Kidney (tissue), 13 donors: ENCODE measurements at regions not wholly inside any gene's neighbourhood (a gene's known extent, or its start where the extent isn't known, plus 50 kb on each side); places are given as distances from the start of the nearest gene placed in this dataset.

Experiments
- DNase-seq, 5 donors: peaks; one replicate each; pipeline ENCODE4 v3.0.0-alpha.2; 2013 to 2020
- FAIRE-seq: peaks from 2 replicates; lab custom pipeline; 2012; peaks lifted over from hg19 to GRCh38; lab: Jason Lieb, UNC
- H3K27ac ChIP-seq, 2 donors: one replicate each; pipeline ENCODE4 v1.7.0; 2013; ENCODE audit warnings: low read depth in 2 of 2, low read length in 2 of 2, inconsistent platforms in 1 of 2
- H3K27me3 ChIP-seq: one replicate; pipeline ENCODE4 v1.7.1; 2013; ENCODE audit warnings: low read length, inconsistent platforms; ENCODE audit not compliant: control insufficient read depth, insufficient read depth
- H3K36me3 ChIP-seq, 3 donors: one replicate each; pipeline versions ENCODE4 v1.7.0 to v1.7.1; 2013; ENCODE audit warnings: low read length in 3 of 3, control low read depth in 1 of 3, inconsistent platforms in 1 of 3; ENCODE audit not compliant: insufficient read depth in 3 of 3, control insufficient read depth in 2 of 3
- H3K4me1 ChIP-seq, 3 donors: one replicate each; pipeline versions ENCODE4 v1.7.0 to v1.7.1; 2013; ENCODE audit warnings: low read length in 3 of 3, inconsistent platforms in 1 of 3, low read depth in 1 of 3; ENCODE audit not compliant: control insufficient read depth in 2 of 3, insufficient read depth in 2 of 3
- H3K4me3 ChIP-seq, 3 donors: one replicate each; pipeline versions ENCODE4 v1.7.0 to v1.8.1; 2013; ENCODE audit warnings: low read length in 3 of 3, control low read depth in 1 of 3, inconsistent platforms in 1 of 3
- H3K9ac ChIP-seq, 3 donors: one replicate each; pipeline versions ENCODE4 v1.7.0 to v1.7.1; 2013; ENCODE audit warnings: low read length in 3 of 3, control low read depth in 1 of 3, inconsistent platforms in 1 of 3
- H3K9me3 ChIP-seq, 3 donors: one replicate each; pipeline versions ENCODE4 v1.7.0 to v1.7.1; 2013; ENCODE audit warnings: low read length in 3 of 3, control low read depth in 1 of 3, inconsistent platforms in 1 of 3; ENCODE audit not compliant: control insufficient read depth in 2 of 3, insufficient read depth in 1 of 3
- intact Hi-C: fragments of 100-400 bp; cut with DNase I; formaldehyde crosslinking; loops from one replicate; pipeline ENCODE4 v1.11.1; 2022
- TF ChIP-seq, protein P1 (sequence below): IDR thresholded peaks from 3 replicates; pipeline ENCODE4 v1.5.1; 2012; ENCODE audit warnings: mild to moderate bottlenecking, moderate library complexity, borderline replicate concordance; ENCODE audit not compliant: insufficient read depth; ENCODE audit errors: extremely low read depth
- donor health status: control.
- donor health status: control.
- donor health status: control.
- donor health status: control.
- donor health status: control.
- donor health status: DM: yes; HTN: yes; CAD: no.
- donor health status: Normal renal cell carcinoma (clear cell type).

DNA sequence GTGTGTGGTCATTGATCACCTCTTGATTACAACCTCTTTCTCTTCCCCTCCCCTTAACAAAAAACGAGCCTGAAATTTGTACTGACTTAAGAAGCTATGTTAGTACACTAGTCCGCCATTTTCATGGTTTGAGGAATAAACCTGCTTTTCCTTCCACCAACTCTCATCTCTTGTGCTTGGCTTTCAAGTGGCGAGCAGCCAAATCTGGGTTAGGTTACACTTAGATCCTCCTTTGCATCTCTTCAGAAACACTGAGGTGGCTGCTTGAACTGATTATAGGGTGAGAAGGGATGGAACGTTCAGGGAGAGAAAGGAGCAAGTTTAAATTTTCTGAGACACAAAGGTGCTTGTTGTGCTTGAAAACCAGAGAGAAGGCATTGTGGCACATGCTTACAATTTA is 2171.4 kb downstream of the LRRC4C start:
- intact Hi-C loops = no loop called here
- H3K9me3 ChIP-seq = no peaks in the 10 kb centered on the region
- TF ChIP-seq, protein P1, sequence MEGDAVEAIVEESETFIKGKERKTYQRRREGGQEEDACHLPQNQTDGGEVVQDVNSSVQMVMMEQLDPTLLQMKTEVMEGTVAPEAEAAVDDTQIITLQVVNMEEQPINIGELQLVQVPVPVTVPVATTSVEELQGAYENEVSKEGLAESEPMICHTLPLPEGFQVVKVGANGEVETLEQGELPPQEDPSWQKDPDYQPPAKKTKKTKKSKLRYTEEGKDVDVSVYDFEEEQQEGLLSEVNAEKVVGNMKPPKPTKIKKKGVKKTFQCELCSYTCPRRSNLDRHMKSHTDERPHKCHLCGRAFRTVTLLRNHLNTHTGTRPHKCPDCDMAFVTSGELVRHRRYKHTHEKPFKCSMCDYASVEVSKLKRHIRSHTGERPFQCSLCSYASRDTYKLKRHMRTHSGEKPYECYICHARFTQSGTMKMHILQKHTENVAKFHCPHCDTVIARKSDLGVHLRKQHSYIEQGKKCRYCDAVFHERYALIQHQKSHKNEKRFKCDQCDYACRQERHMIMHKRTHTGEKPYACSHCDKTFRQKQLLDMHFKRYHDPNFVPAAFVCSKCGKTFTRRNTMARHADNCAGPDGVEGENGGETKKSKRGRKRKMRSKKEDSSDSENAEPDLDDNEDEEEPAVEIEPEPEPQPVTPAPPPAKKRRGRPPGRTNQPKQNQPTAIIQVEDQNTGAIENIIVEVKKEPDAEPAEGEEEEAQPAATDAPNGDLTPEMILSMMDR = no peak
- no peaks in the 10 kb centered on the region for H3K4me1 ChIP-seq
- no peaks in the 10 kb centered on the region for H3K27me3 ChIP-seq
- no peak overlapping the region for H3K9ac ChIP-seq
- no peak overlapping the region for H3K27ac ChIP-seq
- DNase-seq (no peak), FAIRE-seq (no peak)
- no peaks in the 10 kb centered on the region for H3K36me3 ChIP-seq
- no peak overlapping the region for H3K4me3 ChIP-seq

DNA sequence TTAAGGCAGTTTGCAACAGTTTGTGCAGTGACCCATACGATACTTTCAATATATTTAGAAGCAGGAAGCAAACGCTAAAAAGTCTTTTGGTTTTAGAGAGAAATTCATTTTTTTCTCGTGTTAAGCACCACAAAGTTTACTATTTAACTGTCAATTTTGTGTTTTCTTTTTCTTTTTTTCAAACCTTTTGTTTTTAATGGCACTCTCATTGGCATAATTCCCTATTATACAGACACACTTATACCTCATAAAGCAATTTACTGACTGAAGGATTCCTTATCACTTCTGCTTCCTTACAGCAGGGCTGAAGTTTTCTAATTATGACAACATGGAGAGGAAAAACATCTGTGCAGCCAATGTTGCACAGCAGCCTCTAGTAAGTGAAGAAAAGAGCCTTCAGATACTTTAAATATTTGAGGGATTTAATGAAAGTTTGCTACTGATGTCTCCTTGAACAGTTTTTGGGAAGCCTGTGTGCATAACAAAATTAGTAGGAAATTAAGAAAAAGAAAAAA is 2191.2 kb downstream of the LRRC4C start:
- intact Hi-C loops = no loop called here
- FAIRE-seq (no peak), DNase-seq (peak in 2 of 5 donors; percentile 32 to 63)
- Histone ChIP-seq H3K9me3 (no peaks in the 10 kb centered on the region), H3K27ac (no peak overlapping the region), H3K27me3 (no peaks in the 10 kb centered on the region), H3K4me3 (peak overlapping the region in 1 of 3 donors; percentile 43), H3K4me1 (no peaks in the 10 kb centered on the region), H3K9ac (no peak overlapping the region), H3K36me3 (no peaks in the 10 kb centered on the region)
- TF ChIP-seq, protein P1 = no peak

DNA sequence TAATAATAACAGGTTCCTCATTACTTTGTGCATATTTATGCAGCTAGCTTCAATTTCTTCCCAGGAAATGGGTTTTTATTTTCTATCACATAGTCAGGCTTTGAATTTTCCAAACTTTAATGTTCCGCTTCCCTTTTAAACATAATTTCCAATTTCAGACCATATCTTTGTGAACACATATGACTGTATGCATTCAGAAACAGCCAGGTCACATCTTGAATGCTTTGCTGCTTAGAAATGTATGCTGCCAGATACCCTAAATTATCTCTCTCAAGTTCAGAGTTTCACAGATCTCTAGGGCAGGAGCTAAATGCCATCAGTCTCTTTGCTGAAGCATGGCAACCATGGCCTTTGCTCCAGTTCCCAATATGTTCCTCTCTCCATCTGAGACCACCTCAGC is 2203.8 kb downstream of the LRRC4C start:
- no peak for DNase-seq
- no peak overlapping the region for H3K27ac ChIP-seq
- H3K9ac ChIP-seq = no peak overlapping the region
- TF ChIP-seq, protein P1 = no peak
- FAIRE-seq = no peak
- intact Hi-C loops = no loop called here
- H3K27me3 ChIP-seq = no peaks in the 10 kb centered on the region
- H3K36me3 ChIP-seq = no peaks in the 10 kb centered on the region
- peaks cover 0 to 8% (median 0%) of the 10 kb centered on the region in 3 donors for H3K4me1 ChIP-seq
- H3K4me3 ChIP-seq = no peak overlapping the region
- H3K9me3 ChIP-seq = peaks cover 0 to 23% (median 6%) of the 10 kb centered on the region in 3 donors
